Coronary artery (tissue), 2 donors: ENCODE measurements at regions not wholly inside any gene's neighbourhood (a gene's known extent, or its start where the extent isn't known, plus 50 kb on each side); places are given as distances from the start of the nearest gene placed in this dataset.
"Not testable (repeated sequence)": the region's sequence is repeated elsewhere in the genome, so short reads cannot be mapped to it uniquely, and the experiment has no call there.

ENCODE experiments used
- DNase-seq: peaks from one replicate; pipeline ENCODE4 v3.0.0-alpha.2; 2017; ENCODE audit warnings: low spot score
- H3K27ac ChIP-seq, 2 donors: fragments of 200-600 bp; sonication (generic); one replicate each; pipeline ENCODE4 v1.5.1; 2016 to 2019
- H3K4me3 ChIP-seq: fragments of 200-600 bp; sonication (generic); 2 replicates; pipeline ENCODE4 v1.5.1; 2016; ENCODE audit warnings: mild to moderate bottlenecking, moderate library complexity
- TF ChIP-seq, protein P1 (sequence below): fragments of 200-600 bp; sonication (generic); IDR thresholded peaks from one replicate; pipeline ENCODE4 v1.5.1; 2019; ENCODE audit warnings: antibody characterized with exemption

DNA sequence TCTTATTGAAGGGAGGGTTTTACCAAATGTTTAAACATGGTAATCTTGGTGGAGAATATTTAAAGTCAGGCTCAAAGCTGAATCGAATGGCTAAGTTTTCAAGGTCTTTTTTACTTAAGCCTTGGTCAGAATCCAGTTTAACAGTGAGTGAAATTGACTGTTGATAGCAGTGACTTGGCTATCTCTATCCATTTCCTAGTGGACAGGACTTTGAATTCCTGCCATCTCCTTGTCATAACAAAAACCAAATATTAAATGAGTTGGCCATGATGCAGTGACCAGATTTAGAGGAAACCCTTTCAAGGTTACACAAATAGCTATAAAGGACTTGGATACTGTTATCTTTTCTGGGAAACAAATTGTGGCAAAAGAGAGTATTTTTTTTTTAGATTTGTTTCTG is 92.0 kb downstream of the JRKL start:
- no peak for DNase-seq
- TF ChIP-seq, protein P1, sequence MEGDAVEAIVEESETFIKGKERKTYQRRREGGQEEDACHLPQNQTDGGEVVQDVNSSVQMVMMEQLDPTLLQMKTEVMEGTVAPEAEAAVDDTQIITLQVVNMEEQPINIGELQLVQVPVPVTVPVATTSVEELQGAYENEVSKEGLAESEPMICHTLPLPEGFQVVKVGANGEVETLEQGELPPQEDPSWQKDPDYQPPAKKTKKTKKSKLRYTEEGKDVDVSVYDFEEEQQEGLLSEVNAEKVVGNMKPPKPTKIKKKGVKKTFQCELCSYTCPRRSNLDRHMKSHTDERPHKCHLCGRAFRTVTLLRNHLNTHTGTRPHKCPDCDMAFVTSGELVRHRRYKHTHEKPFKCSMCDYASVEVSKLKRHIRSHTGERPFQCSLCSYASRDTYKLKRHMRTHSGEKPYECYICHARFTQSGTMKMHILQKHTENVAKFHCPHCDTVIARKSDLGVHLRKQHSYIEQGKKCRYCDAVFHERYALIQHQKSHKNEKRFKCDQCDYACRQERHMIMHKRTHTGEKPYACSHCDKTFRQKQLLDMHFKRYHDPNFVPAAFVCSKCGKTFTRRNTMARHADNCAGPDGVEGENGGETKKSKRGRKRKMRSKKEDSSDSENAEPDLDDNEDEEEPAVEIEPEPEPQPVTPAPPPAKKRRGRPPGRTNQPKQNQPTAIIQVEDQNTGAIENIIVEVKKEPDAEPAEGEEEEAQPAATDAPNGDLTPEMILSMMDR = no peak
- Histone ChIP-seq H3K27ac (no peak overlapping the region), H3K4me3 (no peak overlapping the region)

DNA sequence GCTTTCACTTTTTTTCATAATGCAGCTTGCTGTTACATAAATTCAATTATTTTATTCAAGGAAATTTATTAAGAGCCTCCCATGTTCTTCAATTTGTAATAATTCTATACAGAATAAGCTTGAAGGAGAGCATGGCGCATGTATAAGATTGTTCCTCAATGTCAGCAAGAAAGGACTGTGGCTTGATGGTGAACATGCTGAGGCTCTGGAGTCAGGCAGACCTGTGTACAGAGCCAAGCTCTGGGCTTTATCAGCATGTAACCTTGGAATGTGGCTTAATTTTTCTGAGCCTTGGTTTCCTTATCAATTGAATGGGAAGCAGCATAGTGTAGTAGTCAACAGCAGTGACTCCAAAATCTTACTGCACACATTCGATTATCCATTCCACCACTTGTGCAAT is 92.4 kb downstream of the JRKL start:
- Histone ChIP-seq H3K4me3 (no peak overlapping the region), H3K27ac (no peak overlapping the region)
- TF ChIP-seq, protein P1 = no peak
- DNase-seq = no peak

DNA sequence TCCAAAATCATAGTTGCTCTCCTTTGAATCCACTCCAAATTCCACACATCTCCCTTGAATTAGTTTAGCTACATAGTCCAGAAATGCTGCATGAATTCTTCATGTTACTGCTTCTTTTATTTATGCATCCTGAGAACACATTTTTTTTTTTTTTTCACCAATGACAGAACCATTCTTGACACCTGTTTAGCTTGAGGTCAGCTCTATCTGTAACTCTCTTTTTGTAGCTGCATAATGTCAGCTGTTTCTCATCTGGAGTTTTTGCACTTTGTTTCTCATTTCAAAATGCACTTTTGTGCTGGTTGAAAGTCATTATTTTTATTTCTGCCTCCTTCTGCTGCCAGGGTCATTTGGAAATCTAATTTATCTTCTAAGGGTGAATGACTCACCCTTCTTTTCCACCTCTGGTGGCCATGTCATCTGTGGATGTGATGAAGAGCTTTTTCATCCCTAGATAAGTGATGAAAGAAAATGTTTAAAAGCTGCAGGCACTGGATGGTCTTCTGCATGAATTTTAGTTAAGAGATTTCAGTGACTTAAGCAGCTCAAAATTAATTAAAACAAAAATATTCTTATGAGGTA is 93.7 kb downstream of the JRKL start:
- Histone ChIP-seq H3K27ac (no peak overlapping the region), H3K4me3 (no peak overlapping the region)
- DNase-seq = no peak
- TF ChIP-seq, protein P1 = no peak

DNA sequence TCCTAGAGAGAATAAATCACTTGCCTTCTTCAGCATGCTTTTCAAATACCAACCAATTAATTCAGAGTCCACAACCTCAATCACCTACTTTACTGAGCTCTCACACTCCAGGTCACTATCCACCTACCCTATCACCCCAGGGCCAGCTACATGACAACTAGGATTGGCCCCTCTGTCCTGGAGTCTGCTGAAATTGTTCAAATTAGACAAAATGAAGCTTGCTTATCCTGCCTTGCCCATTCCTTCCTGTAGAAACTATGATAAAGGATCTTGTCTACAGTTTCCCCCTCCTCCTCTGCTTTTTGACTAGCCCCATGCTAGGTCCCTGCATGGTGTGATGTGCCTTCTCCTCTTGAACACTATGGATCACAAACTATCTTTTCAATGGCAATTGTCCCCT is 94.5 kb downstream of the JRKL start:
- H3K27ac ChIP-seq = no peak overlapping the region
- DNase-seq = no peak
- no peak overlapping the region for H3K4me3 ChIP-seq
- TF ChIP-seq, protein P1 = no peak

DNA sequence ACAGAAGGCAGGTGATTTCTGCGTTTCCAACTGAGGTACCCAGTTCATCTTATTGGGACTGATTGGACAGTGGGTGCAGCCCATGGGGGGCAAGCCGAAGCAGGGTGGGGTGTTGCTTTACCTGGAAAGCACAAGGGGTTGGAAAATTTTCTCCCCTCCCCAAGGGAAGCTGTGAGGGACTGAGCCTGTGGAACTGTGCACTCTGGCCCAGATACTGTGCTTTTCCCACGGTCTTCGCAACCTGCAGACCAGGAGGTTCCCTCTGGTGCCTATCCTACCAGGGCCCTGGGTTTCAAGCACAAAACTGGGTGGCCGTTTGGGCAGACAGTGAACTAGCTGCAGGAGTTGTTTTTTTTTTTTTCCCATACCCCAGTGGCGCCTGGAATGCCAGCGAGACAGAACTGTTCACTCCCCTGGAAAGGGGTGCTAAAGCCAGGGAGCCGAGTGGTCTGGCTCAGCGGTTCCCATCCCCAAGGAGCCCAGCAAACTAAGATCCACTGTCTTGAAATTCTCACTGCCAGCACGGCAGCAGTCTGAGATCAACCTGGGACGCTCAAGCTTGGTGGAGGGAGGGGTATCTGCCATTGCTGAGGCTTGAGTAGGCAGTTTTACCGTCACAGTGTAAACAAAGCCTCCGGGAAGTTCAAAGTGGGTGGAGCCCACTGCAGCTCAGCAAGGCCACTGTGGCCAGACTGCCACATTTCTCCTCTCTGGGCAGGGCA is 97.2 kb downstream of the JRKL start:
- Histone ChIP-seq H3K27ac (no peak overlapping the region), H3K4me3 (no peak overlapping the region)
- TF ChIP-seq, protein P1 = no peak
- DNase-seq = no peak

DNA sequence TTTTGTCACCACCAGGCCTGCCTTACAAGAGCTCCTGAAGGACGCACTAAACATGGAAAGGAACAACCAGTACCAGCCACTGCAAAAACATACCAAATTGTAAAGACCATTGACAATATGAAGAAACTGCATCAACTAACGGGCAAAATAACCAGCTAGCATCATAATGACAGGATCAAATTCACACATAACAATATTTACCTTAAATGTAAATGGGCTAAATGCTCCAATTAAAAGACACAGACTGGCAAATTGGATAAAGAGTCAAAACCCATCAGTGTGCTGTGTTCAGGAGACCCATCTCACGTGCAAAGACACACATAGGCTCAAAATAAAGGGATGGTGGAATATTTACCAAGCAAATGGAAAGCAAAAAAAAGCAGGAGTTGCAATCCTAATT is 99.1 kb downstream of the JRKL start:
- H3K4me3 ChIP-seq, DNase-seq: not testable (repeated sequence)

DNA sequence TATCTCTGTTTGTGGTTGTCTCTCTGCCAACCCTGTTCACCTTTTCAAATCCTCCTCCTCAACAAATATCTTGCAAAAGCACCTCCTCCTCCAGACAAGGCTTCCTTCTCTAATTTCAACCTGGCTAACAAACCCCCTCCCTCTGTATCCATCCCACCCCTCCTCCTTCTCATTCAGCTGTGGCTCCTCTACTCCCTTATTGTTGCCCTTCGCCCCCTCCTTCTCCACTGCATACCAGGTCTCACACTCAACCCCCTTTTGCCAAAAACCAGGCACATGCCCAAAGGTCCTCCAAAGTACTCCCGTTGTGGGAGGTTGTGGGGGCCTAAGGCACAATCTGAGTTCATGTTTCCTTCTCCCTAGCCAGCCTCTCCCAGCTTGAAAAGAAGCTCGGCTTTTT is 110.6 kb downstream of the JRKL start:
- no peak for DNase-seq
- Histone ChIP-seq H3K4me3 (no peak overlapping the region), H3K27ac (no peak overlapping the region)
- TF ChIP-seq, protein P1 = no peak

More for the DNA sequence above, 99.1 kb downstream of the JRKL start:
- H3K27ac ChIP-seq = not testable (repeated sequence)
